CD4-positive, alpha-beta T cell treated with Interleukin-17A for 1 hour (primary cell): ENCODE measurements at regions not wholly inside any gene's neighbourhood (a gene's known extent, or its start where the extent isn't known, plus 50 kb on each side); places are given as distances from the start of the nearest gene placed in this dataset.
"Not testable (repeated sequence)": the region's sequence is repeated elsewhere in the genome, so short reads cannot be mapped to it uniquely, and the experiment has no call there.

Source experiments
- DNase-seq: peaks from one replicate; pipeline ENCODE4 v3.0.0-alpha.2; 2020

DNA sequence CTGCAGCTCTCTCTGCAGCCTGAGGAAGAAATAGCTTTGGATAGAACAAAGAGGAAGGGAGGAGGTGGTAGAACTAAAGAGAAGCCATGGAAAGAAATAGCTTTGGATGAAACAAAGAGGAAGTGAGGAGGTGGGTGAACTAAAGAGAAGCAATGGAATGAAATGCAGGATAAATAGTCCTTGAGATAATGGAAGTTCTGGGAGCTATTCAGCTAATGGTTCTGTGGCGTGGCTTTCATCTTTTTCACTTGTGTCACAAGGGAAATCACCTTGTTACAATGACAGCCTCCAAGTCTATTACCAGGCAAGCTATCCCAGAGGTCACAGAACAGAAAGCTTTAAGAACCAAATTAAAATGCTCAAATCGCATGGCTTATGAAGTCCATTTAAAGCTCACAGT, 141.3 kb upstream of the ARG1 start:
- no peak for DNase-seq

DNA sequence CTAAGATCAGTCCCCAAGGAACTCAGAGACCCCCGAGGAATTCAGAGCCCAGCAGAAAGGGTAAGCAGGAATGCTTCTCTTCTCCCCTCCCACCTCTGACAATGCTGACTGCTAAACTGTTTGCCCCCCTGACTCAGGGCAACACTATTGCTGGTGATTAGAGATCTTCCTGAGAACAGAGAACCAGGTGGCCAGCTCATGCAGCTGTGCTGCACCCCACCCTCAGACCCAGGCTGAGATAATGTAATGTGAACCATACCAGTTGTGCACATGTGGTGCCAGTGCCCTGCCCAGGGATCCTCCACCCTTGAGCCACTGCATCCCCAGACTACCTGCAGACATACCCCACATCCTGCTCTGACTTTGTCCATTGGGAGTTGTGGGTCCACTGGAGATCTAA, 139.1 kb upstream of the ARG1 start:
- DNase-seq: no peak

DNA sequence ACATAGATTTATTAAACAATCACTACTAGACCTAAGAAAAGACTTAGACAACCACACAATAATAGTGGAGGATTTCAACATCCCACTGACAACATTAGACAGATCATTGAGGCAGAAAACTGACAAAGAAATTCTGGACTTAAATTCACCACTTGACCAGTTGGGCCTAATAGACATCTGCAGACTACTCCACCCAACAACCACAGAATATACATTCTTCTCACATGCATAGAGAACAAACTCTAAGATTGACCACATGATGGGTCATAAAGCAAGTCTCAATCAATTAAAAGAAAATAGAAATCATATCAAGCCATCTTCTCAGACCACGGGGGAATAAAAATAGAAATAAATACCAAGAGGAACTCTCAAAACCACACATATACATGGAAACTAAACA, 136.7 kb upstream of the ARG1 start:
- DNase-seq: no peak

DNA sequence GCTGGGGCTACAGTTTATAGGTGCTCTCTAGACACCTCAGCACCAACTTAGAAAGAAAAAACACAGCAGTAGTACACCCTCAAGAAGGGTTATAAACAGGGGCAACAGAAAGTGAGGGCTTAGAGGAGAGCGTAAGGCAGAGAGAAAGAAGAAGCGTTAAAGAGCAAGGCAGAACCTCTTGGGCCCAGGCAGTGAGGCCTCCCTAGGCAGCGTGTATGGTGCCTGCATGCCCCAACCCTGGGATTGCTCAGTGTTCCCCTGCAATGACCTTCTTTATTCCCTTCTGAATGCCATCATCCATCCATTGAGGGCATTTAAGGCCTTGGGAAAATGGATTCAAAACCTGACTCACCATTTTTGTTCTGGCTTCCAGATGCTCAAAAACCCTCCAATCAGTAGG, 130.0 kb upstream of the ARG1 start:
- DNase-seq: no peak

DNA sequence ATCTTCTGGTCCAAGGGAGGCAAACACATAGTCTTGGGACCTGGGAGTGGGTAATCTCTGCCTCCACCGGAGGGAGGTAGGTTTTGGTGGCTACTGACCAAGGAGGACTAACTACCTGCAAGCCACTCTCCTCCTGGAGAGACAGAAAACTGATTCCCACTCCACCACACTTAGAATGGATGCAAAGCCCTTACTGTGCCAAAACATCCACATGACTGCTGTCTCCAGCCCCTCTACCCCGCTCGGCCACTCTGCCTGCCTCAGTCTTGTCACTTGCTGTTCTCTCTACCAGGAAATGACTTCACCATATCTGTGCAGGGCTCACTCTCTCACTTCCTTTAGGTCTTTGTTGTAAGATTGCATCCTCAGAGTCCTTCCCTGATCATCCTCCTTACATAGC, 129.5 kb upstream of the ARG1 start:
- DNase-seq: peak; percentile 36

DNA sequence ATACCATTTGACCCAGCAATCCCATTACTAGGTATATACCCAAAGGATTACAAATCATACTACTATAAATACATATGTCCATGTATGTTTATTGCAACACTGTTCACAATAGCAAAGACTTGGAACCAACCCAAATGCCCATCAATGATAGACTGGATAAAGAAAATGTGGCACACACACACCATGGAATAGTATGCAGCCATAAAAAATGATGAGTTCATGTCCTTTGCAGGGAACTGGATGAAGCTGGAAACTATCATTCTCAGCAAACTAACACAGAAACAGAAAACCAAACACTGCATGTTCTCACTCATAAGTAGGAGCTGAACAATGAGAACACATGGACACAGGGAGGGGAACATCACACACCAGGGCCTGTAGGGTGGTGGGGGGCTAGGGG, 127.7 kb upstream of the ARG1 start:
- DNase-seq: not testable (repeated sequence)

DNA sequence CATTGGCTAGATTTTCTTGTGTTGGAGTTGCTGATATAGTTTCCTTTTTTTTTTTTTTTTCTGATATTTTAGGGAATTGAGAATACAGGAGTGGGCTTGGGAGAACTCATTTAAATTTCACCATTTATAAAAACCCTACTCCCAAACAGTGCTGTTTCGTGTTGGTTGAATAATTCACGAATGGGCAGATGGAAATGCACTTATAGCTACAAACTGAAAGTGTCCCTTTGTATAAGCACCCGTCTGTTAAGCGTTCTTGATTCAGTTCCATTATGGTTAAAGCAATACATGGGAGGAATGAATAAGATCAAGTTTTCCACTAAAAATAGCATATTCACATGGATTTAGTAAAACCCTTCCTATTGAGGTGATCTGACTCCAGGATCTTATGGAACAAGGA, 122.2 kb upstream of the ARG1 start:
- no peak for DNase-seq

DNA sequence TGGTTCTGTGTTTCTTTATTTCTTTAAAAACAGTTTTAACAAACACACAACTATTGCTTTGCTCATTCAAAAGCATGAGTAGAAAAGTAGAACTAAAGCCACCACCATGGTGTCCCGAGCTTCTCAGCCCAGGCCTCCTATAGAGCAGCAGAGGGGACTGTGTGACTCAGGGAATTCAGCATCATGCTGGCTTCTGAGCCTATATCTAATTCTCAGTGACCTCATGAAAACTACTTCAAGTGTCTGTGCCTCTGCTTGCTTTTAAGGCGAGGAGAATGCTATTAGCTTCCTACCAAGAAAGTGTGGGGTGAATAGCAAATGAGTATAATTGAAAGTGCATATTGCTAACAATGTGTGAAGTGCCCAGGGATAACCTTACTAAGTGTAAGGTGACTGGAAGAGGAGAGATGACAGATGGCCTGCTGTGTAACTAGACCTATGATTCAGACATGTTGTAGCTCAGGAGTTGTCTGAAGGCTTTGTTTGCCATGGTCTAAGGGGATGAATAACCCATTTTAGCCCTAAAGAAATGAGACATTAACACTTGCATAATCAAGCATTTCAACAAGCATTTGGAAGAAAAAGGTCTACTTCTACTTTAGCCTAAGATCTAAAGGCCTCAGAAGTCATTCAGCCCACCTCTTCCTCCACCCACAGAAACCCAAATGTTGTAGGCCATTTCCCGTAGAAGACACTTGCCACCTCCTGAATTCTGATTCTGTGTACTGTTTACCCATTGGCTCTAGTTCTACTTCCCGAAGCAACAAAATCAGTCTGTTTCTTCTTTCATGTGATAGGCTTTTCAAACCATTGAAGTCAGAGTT, 121.5 kb upstream of the ARG1 start:
- no peak for DNase-seq

DNA sequence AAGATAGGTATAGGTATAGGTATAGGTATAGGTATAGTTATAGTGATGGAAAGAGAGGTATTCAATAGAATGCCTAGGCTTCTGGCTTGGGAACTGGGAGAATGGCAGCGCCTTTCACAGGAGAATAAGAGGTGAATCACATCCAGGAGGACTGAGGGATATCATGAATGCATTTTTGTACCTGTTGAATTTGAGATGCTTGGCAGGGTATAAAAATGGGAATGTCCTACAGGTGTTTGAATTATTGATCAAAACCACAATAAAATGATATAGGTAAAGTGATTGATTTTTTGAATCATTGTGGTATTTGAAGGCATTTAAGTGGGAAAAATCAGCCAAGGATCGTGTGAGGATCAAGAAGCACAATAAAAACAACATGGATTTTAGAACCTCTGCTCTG, 119.2 kb upstream of the ARG1 start:
- DNase-seq: no peak

DNA sequence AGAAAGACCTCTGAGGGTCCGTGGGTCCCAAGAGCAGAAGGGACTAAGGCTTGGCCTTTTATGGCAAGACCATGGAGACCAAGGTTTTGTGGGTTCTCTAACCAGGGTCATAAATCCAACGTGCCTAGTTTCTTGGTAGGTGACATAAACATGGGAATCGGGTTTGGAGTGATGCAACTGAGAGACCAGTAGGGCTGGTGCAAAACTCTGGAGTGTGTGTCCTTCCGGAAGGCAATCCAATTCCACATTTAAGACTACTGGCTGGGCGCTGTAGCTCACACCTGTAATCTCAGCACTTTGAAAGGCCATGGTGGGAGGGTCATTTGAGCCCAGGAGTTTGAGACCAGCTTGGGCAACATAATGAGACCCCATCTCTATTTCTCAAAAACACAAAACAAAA, 116.5 kb upstream of the ARG1 start:
- DNase-seq: no peak

DNA sequence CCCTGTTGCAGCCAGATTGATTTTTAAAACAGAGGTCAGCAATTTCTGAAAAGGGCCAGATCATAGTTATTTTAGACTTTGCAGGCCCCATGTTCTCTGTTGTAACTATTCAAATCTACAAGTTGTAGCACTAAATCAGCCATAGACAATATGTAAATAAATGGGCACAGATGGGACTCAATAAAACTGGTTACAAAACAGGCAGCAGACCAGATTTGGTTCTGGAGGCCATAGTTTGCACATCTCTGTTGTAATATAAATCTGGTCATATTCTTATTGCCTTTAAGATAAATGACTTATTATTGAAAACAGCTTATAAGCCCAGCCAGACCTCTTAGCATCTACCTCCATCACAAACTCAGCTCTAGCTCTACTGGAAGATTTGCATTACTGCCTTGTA, 114.0 kb upstream of the ARG1 start:
- no peak for DNase-seq

DNA sequence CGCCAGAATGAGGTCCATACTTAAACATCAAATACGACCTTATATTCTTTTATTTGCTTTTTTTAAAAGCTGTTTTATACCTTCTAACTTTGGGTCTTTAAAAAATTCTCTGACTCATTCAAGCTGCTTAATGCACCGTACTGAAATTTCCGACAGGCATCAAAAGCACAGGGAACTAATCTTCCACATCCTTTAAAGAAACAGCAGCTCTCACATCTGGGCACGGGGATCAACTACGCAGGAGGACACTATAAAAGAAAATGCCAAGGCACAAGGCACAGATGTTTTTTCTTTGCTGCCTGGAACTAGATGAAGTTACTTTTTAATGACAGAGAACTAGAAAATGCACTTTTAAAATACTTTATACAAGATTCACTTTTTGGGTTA, 112.4 kb upstream of the ARG1 start:
- DNase-seq: no peak

DNA sequence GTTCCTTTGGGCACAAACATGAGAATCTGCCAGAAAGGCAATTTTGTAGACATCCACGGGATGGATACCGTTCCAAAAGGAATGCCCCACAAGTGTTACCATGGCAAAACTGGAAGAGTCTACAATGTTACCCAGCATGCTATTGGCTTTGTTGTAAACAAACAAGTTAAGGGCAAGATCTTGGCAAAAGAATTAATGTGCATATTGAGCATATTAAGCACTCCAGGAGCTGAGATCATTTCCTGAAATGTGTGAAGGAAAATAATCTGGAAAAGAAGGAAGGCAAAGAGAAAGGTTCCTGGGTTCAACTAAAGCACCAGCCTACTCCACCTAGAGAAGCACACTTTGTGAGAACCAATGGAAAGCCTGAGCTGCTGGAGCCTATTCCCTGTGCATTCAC, 103.9 kb upstream of the ARG1 start:
- DNase-seq: no peak

DNA sequence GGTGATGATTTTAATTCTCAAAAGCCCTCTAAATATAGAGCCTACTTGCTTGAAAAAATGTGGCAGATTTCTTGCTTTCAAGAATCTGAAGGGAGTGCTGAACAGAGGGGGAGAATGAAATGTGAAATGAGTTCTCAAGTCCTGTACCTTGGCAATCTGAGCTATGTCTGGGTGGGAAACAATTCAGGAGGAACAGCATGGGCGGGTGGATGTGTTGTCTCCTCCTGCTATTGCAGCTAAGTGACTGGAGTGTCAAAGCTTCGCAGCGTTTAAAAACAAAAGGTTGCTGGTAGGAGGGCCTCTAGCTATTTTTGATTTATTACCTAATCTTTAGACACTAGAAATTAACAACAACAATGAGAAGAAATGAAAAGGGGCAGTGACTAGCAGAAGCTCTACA, 102.5 kb upstream of the ARG1 start:
- DNase-seq: no peak

DNA sequence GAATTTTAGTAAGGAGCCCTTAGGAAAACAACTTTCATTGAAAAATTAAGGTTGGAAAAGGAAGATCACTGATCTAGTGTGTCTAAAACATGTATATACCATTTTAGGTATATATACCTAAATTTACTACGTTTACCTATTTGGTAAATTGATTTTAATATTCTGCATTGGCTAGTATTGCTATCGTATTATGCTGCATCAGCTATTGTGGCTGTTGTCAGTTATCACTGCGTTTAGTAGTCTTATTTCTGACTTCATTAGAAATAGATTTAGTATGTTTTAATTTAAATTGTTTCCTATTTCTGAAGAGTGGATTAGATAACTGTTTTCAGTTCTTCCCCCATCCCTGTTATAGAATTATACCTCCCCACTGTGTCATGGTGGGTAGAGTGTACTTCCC, 101.7 kb upstream of the ARG1 start:
- no peak for DNase-seq

DNA sequence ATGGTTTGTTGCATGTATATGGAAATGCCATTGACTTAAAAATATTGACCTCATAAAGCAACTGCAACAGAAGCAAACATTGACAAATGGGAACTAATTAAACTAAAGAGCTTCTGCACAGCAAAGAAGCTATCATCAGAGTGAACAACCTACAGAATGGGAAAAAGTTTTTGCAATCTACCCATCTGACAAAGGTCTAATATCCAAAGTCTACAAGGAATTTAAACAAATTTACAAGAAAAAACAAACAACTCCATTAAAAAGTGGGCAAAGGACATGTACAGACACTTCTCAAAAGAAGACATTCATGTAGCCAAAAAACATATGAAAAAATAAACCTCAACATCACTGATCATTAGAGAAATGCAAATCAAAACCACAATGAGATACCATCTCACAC, 99.7 kb upstream of the ARG1 start:
- DNase-seq: not testable (repeated sequence)

DNA sequence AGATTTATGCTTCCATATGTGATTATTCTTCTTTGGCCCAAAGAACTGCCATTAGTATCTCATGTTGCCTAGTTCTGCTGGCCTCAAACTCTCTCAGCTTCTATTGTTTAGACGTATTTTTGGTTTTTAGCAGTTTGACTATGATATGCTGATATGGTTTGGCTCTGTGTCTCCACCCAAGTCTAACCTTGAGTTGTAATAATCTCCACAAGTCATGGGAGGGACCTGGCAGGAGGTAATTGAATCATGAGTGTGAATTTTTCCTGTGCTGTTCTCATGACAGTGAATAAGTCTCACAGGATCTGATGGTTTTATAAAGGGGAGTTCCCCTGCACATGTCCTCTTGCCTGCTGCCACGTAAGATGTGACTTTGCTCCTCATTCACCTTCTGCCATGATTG, 96.7 kb upstream of the ARG1 start:
- DNase-seq: no peak

DNA sequence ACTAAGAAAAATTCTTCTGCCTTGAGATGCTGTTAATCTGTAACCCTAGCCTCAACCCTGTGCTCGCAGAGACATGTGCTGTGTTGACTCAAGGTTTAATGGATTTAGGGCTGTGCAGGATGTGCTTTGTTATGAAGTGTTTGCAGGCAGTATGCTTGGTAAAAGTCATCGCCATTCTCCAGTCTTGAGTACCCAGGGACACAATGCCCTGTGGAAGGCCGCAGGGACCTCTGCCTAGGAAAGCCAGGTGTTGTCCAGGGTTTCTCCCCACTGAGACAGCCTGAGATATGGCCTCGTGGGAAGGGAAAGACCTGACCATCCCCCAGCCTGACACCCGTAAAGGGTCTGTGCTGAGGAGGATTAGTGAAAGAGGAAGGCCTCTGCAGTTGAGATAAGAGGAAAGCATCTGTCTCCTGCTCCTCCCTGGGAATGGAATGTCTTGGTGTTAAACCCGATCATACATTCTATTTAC, 94.2 kb upstream of the ARG1 start:
- not testable (repeated sequence) for DNase-seq

DNA sequence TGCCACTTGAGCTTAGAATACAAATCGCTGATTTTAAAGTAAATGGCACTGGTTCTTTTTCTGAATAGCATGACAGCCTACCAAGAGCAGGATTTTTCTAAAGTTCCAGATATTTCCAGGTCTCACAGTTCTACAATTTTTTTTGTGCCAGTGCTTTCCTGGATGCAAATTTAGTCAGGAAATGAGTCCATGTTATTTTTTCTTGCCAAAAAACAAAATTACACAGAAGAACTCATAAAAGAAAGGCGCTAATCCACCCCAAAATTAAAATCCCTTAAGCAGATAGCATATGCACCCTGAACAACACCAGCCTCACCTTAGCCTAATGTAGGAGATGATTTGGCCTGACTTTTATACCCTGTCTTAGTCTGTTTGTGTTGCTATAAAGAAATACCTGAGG, 86.4 kb upstream of the ARG1 start:
- DNase-seq: no peak

DNA sequence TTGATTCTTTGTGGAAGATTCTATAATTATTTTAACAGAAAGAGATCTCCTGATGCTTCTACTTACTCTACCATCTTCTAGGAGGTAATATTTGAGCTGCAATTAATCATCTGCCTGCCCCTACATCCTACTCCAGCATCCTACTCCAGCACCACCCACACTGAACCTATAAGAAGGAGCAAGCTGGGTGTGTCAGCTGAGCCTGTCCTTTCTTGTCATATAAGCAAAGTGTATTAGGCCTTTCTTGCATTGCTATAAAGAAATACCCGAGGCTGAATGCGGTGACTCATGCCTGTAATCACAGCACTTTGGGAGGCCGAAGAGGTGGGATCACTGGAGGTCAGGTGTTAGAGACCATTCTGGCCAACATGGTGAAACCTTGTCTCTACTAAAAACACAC, 84.2 kb upstream of the ARG1 start:
- no peak for DNase-seq

DNA sequence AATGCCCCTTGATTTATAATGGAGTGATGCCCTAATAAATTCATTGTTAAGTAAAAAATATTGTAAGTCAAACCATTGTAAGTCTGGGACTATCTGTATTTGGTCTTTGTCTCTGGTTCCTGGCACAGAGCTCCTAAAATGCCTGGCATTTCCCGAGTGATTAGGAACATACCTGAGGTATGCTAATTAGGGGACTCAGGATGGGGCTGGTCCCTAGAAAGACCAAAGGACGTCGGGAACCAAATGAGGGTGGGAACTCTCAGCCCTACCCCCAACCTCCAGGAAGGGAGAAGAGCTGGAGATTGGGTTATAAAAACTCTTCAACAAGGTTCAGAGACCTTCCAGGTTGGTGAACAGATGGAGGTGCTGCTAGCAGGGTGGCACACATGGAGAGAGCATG, 82.6 kb upstream of the ARG1 start:
- no peak for DNase-seq

DNA sequence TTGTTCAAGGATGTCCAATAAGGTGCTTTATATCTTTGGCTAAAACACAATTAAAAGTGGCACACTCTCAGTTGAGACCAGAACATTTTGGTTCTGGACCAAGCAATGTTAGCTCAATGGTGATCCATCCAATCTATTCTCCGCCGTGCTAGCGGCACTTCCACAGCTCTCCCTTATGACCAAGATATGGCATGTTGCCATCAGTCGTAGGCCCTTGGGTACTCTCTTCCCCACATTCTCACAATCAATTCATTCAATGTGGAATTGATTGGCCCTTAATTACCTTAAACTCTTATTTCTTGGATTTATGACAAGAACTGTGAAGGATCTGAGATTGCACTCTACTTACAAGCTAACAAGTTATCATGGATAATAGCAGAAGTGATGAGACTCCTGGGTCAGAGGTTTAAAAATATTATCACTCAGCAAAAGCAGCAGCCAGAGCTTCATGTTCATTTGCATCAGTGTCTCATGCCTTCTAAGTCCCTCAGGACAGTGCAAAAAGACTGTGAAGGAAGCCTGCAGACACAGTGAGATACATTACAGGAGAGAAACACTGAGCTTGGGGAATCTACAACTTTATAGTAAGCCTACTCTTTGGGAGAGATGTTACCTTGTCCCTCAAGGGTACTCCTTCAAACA, 80.0 kb upstream of the ARG1 start:
- no peak for DNase-seq

DNA sequence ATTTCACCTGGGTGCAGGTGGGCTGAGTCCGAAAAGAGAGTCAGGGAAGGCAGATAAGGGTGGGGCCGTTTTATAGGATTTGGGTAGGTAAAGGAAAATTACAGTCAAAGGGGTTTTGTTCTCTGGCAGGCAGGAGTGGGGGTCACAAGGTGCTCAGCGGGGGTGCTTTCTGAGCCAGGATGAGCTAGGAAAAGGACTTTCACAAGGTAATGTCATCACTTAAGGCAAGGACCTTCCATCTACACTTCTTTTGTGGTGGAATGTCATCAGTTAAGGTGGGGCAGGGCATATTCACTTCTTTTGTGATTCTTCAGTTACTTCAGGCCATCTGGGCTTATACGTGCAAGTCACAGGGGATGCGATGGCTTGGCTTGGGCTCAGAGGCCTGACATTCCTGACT, 68.6 kb upstream of the ARG1 start:
- DNase-seq: not testable (repeated sequence)

DNA sequence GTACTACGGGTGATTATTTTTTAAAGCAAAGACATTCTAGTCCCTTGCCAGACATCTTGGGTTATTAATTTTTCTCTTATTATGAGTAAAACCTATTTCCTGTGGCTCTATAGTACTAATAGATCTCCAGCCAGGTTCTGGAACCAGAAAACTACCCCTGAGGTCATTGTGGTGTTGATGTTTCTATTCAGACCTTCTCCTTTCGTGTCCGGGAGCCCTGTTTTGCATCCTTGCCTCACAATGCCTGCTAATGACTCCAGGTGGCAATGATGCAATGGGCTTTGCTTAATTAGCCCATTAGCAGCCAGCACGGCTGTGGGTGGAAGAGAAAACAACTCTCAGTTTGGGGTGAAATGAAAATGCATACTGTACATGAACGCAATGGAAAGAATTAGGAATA, 62.9 kb upstream of the ARG1 start:
- DNase-seq: no peak

DNA sequence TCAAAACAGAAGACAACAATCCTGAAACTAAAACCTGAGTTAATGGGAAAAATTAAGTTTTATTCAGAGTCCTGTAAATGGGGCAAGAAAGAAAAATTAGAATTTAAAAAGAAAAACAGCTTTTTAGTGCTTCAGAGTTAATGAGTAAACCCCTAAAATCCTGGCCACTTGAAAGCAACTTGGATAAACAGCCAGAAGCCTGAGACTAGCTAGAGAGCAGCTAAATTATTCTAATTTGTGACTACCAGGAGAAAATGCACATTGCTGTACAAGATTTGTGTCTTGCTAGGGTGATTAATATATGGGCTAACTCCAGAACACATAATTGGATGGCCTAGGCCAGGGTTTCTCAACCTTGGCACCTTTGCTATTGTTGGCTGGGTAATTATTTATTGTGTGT, 62.4 kb upstream of the ARG1 start:
- no peak for DNase-seq
